ENCODE measurements at regions not wholly inside any gene's neighbourhood (a gene's known extent, or its start where the extent isn't known, plus 50 kb on each side); places are given as distances from the start of the nearest gene placed in this dataset.

GRCh38 chr7:25613912-25614311 is 385.6 kb upstream of the NPVF start:
- TF ChIP-seq, protein P1, sequence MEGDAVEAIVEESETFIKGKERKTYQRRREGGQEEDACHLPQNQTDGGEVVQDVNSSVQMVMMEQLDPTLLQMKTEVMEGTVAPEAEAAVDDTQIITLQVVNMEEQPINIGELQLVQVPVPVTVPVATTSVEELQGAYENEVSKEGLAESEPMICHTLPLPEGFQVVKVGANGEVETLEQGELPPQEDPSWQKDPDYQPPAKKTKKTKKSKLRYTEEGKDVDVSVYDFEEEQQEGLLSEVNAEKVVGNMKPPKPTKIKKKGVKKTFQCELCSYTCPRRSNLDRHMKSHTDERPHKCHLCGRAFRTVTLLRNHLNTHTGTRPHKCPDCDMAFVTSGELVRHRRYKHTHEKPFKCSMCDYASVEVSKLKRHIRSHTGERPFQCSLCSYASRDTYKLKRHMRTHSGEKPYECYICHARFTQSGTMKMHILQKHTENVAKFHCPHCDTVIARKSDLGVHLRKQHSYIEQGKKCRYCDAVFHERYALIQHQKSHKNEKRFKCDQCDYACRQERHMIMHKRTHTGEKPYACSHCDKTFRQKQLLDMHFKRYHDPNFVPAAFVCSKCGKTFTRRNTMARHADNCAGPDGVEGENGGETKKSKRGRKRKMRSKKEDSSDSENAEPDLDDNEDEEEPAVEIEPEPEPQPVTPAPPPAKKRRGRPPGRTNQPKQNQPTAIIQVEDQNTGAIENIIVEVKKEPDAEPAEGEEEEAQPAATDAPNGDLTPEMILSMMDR (conservative IDR thresholded peaks at IDR 0.05; ENCODE audit: low read depth, low read length), result no peak
- TF ChIP-seq EZH2 (IDR thresholded peaks at IDR 0.05; ENCODE audit: low read length, unreplicated experiment) (no peak), EZH2phosphoT487 (IDR thresholded peaks at IDR 0.05; ENCODE audit: borderline replicate concordance, low read length) (no peak)

Data from PC-3 (cell line).